Smooth muscle cell (in vitro differentiated cells): ENCODE measurements at regions not wholly inside any gene's neighbourhood (a gene's known extent, or its start where the extent isn't known, plus 50 kb on each side); places are given as distances from the start of the nearest gene placed in this dataset.

Experiments used
- DNase-seq: peaks from one replicate; lab custom pipeline; 2025; ENCODE audit not compliant: unreplicated experiment; lab: John Stamatoyannopoulos, UW
- H2AFZ ChIP-seq: fragments of 200-600 bp; sonication (generic); 2 replicates; pipeline ENCODE4 v1.6.0; 2016; ENCODE audit warnings: antibody characterized with exemption, low read depth, mild to moderate bottlenecking
- H3F3A ChIP-seq: fragments of 200-600 bp; sonication (generic); 2 replicates; pipeline ENCODE4 v1.6.0; 2017; ENCODE audit warnings: antibody characterized with exemption, low read depth
- H3K27ac ChIP-seq: fragments of 200-600 bp; sonication (generic); 2 replicates; pipeline ENCODE4 v1.5.1; 2016; ENCODE audit warnings: low read depth, mild to moderate bottlenecking
- H3K27me3 ChIP-seq: fragments of 200-600 bp; sonication (generic); 2 replicates; pipeline ENCODE4 v1.6.1; 2016; ENCODE audit warnings: low read depth, mild to moderate bottlenecking
- H3K36me3 ChIP-seq: fragments of 200-600 bp; sonication (generic); 2 replicates; pipeline ENCODE4 v1.5.1; 2016; ENCODE audit warnings: low read depth
- H3K4me1 ChIP-seq: fragments of 200-600 bp; sonication (generic); 2 replicates; pipeline ENCODE4 v1.5.1; 2016; ENCODE audit warnings: low read depth
- H3K4me2 ChIP-seq: fragments of 200-600 bp; sonication (generic); 2 replicates; pipeline ENCODE4 v1.6.0; 2016; ENCODE audit warnings: mild to moderate bottlenecking
- H3K4me3 ChIP-seq: fragments of 200-600 bp; sonication (generic); 2 replicates; pipeline ENCODE4 v1.5.1; 2016; ENCODE audit warnings: mild to moderate bottlenecking
- H3K79me2 ChIP-seq: fragments of 200-600 bp; sonication (generic); 2 replicates; pipeline ENCODE4 v1.6.0; 2016; ENCODE audit warnings: low read depth, mild to moderate bottlenecking
- H3K9ac ChIP-seq: fragments of 200-600 bp; sonication (generic); 2 replicates; pipeline ENCODE4 v1.6.0; 2016; ENCODE audit warnings: low read depth
- H3K9me3 ChIP-seq: fragments of 200-600 bp; sonication (generic); replicated peaks from 2 replicates; pipeline ENCODE4 v1.5.1; 2016; ENCODE audit warnings: low read depth
- H4K20me1 ChIP-seq: fragments of 200-600 bp; sonication (generic); 2 replicates; pipeline ENCODE4 v1.6.0; 2016; ENCODE audit warnings: low read depth
- WGBS: methylation state at CpG from one replicate; pipeline ENCODE4 v1.1.7; 2016; ENCODE audit warnings: low lambda C conversion rate; 5-methylcytosine and 5-hydroxymethylcytosine counted together
- TF ChIP-seq, protein P1 (sequence below): fragments of 200-600 bp; sonication (generic); IDR thresholded peaks from 2 replicates; pipeline ENCODE4 v1.5.1; 2017; ENCODE audit warnings: borderline replicate concordance, mild to moderate bottlenecking, antibody characterized with exemption; ENCODE audit not compliant: insufficient read depth, poor library complexity, severe bottlenecking

DNA sequence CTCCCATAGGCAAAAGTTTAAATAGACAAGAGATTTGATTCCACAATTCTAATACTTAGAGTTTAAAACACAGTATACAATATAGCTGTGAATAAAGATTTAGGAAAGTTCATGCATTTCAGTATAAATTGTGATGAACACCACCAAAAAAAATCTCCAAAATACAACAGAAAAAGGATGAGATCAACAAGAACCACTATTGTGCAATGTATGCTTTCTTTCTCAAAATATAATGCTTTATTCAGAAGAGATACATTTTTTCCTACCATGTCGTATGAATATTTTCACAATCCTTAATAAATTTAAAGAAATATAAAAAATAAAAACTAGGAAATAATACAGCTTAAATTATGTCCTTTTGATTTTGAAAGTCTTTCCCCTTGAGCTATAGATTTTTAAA lies 1309.2 kb downstream of the MRPL39 start:
- TF ChIP-seq, protein P1, sequence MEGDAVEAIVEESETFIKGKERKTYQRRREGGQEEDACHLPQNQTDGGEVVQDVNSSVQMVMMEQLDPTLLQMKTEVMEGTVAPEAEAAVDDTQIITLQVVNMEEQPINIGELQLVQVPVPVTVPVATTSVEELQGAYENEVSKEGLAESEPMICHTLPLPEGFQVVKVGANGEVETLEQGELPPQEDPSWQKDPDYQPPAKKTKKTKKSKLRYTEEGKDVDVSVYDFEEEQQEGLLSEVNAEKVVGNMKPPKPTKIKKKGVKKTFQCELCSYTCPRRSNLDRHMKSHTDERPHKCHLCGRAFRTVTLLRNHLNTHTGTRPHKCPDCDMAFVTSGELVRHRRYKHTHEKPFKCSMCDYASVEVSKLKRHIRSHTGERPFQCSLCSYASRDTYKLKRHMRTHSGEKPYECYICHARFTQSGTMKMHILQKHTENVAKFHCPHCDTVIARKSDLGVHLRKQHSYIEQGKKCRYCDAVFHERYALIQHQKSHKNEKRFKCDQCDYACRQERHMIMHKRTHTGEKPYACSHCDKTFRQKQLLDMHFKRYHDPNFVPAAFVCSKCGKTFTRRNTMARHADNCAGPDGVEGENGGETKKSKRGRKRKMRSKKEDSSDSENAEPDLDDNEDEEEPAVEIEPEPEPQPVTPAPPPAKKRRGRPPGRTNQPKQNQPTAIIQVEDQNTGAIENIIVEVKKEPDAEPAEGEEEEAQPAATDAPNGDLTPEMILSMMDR = no peak
- H3K36me3 ChIP-seq = no peaks in the 10 kb centered on the region
- no peak for DNase-seq
- no peaks in the 10 kb centered on the region for H3K4me1 ChIP-seq
- 91% methylated on average over 1 of the region's 1 CpG for WGBS
- no peak overlapping the region for H3K4me2 ChIP-seq
- H3K4me3 ChIP-seq = no peak overlapping the region
- H3K27ac ChIP-seq = no peak overlapping the region
- H3K27me3 ChIP-seq = no peaks in the 10 kb centered on the region
- H2AFZ ChIP-seq = no peak overlapping the region
- H3K9me3 ChIP-seq = no peaks in the 10 kb centered on the region
- H3K9ac ChIP-seq = no peak overlapping the region
- no peaks in the 10 kb centered on the region for H3K79me2 ChIP-seq
- H4K20me1 ChIP-seq = no peaks in the 10 kb centered on the region
- H3F3A ChIP-seq = no peaks in the 10 kb centered on the region

DNA sequence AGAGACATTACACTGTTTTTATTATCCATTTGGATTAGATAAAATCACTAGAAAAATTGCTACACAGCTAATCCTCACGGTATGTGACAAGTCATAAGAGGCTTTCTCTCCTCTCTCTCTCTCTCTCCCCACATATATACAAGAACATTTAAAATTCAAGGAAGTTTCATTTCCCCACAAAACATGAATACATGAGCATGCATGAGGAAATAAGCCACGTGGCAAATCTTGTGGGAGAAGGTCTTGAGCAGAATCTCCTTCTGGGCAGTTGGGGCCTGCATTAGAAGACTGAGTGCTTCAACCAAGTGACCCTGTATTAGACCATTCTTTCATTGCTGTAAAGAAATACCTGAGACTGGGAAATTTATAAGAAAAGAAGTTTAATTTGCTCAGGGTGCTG lies 1313.1 kb downstream of the MRPL39 start:
- Histone ChIP-seq H3K79me2 (no peaks in the 10 kb centered on the region), H3F3A (no peaks in the 10 kb centered on the region), H3K27ac (no peak overlapping the region), H3K9me3 (no peaks in the 10 kb centered on the region), H3K4me2 (no peak overlapping the region), H2AFZ (no peak overlapping the region), H3K27me3 (no peaks in the 10 kb centered on the region), H3K4me3 (no peak overlapping the region), H3K4me1 (no peaks in the 10 kb centered on the region), H3K9ac (no peak overlapping the region), H4K20me1 (no peaks in the 10 kb centered on the region), H3K36me3 (no peaks in the 10 kb centered on the region)
- 57% methylated on average over 2 of the region's 2 CpGs for WGBS
- TF ChIP-seq, protein P1 = no peak
- DNase-seq = no peak

DNA sequence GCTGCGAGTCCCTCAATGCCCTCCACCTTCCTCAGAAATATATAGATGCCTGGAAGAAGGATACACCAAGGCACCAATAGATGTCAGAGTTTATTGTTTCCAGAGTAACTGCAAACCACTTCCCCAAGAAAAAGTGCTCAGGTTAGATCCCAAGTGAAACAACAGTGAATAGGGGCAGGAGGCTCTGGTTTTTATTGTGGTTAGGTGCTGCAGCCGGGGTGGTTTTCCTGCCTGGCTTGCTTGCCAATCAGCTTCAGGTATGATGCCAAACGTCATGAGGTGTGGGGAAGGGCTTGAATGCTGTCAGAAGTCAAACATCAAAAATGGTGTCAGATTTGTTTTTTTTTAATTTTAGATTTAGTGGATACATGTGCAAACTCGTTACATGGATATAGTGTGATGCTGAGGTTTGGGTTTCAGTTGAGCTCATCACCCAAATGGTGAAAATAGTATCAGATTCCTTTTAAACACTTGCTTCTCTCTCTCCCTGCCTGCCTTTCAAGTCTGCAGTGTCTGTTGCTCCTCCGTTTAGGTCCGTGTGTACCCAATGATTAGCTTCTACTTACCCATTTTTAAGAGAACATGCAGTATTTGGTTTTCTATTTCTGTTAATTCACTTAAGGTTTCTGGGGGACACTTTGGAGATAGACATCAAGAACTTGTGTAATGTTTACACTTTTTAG lies 1317.0 kb downstream of the MRPL39 start:
- Histone ChIP-seq H3K4me1 (no peaks in the 10 kb centered on the region), H3K36me3 (no peaks in the 10 kb centered on the region), H3K27me3 (no peaks in the 10 kb centered on the region), H3K4me3 (no peak overlapping the region), H3K27ac (no peak overlapping the region), H3K4me2 (no peak overlapping the region), H2AFZ (no peak overlapping the region), H3K9me3 (peaks cover 3% of the 10 kb centered on the region), H3K79me2 (no peaks in the 10 kb centered on the region), H3F3A (no peaks in the 10 kb centered on the region), H3K9ac (no peak overlapping the region), H4K20me1 (no peaks in the 10 kb centered on the region)
- WGBS = 55% methylated on average over 6 of the region's 6 CpGs
- TF ChIP-seq, protein P1 = no peak
- no peak for DNase-seq

DNA sequence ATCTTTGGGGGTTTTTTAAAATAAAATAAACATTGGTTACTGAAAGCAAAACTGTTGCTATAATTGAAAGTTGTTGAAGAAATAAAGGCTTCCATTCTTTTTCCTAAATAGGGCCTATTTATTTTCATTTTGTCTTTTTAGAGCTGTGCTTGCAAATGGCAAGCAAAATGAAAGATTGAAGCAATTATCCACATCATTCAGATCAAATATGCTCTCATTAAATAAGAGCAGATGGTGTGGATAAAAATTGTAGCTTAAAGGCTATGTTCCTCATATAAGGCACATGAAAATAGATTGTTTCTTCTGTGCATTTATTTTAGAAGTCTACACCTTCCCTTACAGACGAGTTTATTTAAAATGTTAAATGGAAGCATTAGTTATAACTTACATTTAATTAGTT lies 1317.7 kb downstream of the MRPL39 start:
- no peak overlapping the region for H3K4me3 ChIP-seq
- H3K4me2 ChIP-seq = no peak overlapping the region
- no peaks in the 10 kb centered on the region for H3K27me3 ChIP-seq
- H3K9ac ChIP-seq = no peak overlapping the region
- no peaks in the 10 kb centered on the region for H3K4me1 ChIP-seq
- no peak for DNase-seq
- no peak overlapping the region for H2AFZ ChIP-seq
- H3F3A ChIP-seq = no peaks in the 10 kb centered on the region
- H3K36me3 ChIP-seq = no peaks in the 10 kb centered on the region
- no peaks in the 10 kb centered on the region for H3K79me2 ChIP-seq
- 49% methylated on average over 1 of the region's 1 CpG for WGBS
- TF ChIP-seq, protein P1 = no peak
- peaks cover 3% of the 10 kb centered on the region for H3K9me3 ChIP-seq
- H3K27ac ChIP-seq = no peak overlapping the region
- no peaks in the 10 kb centered on the region for H4K20me1 ChIP-seq
